Astrocyte of the cerebellum (primary cell): ENCODE measurements at regions not wholly inside any gene's neighbourhood (a gene's known extent, or its start where the extent isn't known, plus 50 kb on each side); places are given as distances from the start of the nearest gene placed in this dataset.

Source experiments
- DNase-seq: peaks from one replicate; pipeline ENCODE4 v3.0.0-alpha.2; 2011; ENCODE audit warnings: low read depth
- H3K4me3 ChIP-seq: 2 replicates; pipeline ENCODE4 v1.5.1; 2011; ENCODE audit warnings: mild to moderate bottlenecking, low read depth, low read length, moderate library complexity
- in situ Hi-C: cut with HindIII; loops from 2 replicates; pipeline ENCODE4 v1.10.0; 2017; ENCODE audit warnings: low sequenced_read_pairs
- TF ChIP-seq, protein P1 (sequence below): IDR thresholded peaks from 2 replicates; pipeline ENCODE4 v1.5.1; 2012; ENCODE audit warnings: low read length, low read depth, moderate library complexity, mild to moderate bottlenecking; ENCODE audit errors: missing control alignments

DNA sequence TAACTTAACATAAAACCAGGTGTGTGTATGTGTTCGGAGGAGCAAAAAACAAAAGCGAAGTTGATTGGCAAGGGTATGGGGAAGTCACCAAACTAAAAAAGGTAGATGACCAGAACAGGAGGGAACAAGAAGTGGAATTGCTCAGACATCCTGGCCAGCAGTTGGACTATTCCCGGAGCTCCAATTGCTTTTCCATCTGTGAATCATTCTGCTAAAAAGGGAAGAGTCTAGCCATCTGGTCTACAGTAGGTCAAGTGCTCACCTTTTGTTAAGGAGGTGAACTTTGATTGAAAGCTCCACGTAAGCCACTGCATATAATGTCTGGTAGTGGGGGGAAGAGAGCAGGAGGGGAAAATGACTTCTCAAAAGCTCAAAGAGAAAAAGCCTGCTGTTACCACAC is 50.0 kb upstream of the BET1 start:
- TF ChIP-seq, protein P1, sequence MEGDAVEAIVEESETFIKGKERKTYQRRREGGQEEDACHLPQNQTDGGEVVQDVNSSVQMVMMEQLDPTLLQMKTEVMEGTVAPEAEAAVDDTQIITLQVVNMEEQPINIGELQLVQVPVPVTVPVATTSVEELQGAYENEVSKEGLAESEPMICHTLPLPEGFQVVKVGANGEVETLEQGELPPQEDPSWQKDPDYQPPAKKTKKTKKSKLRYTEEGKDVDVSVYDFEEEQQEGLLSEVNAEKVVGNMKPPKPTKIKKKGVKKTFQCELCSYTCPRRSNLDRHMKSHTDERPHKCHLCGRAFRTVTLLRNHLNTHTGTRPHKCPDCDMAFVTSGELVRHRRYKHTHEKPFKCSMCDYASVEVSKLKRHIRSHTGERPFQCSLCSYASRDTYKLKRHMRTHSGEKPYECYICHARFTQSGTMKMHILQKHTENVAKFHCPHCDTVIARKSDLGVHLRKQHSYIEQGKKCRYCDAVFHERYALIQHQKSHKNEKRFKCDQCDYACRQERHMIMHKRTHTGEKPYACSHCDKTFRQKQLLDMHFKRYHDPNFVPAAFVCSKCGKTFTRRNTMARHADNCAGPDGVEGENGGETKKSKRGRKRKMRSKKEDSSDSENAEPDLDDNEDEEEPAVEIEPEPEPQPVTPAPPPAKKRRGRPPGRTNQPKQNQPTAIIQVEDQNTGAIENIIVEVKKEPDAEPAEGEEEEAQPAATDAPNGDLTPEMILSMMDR: no peak
- no peak for DNase-seq
- in situ Hi-C loops: no loop called here

DNA sequence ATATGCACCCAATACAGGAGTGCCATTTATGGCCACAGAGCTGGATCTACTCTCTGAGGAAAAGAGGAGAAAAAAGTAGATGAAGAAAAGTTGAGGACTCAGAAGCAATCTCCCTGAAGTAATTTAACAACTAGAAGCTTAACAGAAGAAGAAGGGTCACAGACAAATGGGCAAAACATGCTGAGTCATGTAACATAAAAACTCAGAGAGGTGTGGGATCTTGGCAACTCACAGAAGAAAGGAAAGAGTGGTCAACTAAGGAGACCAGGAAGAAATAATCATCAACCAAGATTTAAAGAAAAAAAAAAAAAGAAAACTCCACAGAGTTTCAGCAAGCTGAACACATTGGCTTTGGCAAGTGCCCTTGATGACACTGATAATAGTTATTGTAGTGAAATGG is 51.8 kb upstream of the BET1 start:
- in situ Hi-C loops: no loop called here
- H3K4me3 ChIP-seq: no peak overlapping the region
- no peak for DNase-seq
- TF ChIP-seq, protein P1: no peak

More for the DNA sequence above, 50.0 kb upstream of the BET1 start:
- H3K4me3 ChIP-seq: no peak overlapping the region

DNA sequence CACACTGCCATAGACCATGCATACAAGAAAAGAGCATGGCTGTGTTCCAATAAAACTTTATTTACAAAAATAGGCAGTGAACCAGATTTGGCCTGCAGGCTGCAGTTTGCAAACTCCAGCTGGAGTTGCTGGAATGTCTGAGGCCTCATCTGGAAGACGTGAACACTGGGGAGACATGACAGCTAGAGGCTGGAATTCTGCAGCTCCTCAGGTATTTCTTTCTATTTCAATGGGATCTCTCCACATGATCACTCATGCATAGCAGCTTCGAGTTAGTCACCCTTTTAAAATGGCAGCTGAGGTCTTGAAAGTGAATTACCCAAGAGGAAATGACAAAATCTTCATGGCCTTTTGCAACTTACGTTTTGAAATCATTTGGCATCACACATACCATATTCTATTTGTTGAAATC is 52.6 kb upstream of the BET1 start:
- H3K4me3 ChIP-seq: no peak overlapping the region
- peak; percentile 67 for DNase-seq
- in situ Hi-C loops: no loop called here
- TF ChIP-seq, protein P1: no peak

DNA sequence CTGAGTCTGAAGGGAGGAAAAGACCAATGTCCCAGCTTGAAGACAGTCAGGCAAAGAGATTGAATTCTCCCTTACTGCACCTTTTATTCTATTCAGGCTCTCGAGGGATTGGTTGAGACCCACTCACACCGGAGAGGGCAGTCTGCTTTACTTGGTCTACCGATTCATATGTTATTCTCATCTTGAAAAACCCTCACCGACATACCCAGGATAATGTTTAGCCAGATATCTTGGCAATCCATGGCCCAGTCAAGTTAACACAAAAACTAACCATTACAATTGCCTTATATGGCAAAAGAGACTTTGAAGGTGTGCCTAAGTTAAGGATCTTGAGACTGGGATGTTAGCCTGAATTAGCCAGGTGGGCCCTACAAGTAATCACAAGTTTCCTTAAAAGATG is 53.8 kb upstream of the BET1 start:
- TF ChIP-seq, protein P1: no peak
- no peak for DNase-seq
- H3K4me3 ChIP-seq: no peak overlapping the region
- in situ Hi-C loops: no loop called here

DNA sequence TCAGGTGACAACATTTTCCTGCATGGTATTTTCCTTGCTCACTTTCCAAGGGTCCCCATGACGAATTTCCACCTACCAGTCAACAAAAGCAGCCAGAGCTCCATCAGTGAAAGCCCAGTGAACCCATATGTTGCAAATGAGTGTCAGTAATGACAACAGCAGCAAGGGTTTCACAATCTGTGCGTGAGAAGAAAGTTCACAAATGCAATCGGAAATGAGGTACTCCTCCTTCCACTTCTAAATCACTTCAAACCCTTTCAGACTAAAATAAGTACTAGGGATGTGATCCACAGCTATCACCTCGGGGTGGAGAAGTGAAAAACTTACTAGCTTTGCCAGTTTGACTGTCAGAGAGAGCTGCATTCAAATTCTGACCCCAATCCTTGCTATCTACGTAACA is 55.6 kb upstream of the BET1 start:
- H3K4me3 ChIP-seq: no peak overlapping the region
- in situ Hi-C loops: no loop called here
- DNase-seq: no peak
- TF ChIP-seq, protein P1: no peak

DNA sequence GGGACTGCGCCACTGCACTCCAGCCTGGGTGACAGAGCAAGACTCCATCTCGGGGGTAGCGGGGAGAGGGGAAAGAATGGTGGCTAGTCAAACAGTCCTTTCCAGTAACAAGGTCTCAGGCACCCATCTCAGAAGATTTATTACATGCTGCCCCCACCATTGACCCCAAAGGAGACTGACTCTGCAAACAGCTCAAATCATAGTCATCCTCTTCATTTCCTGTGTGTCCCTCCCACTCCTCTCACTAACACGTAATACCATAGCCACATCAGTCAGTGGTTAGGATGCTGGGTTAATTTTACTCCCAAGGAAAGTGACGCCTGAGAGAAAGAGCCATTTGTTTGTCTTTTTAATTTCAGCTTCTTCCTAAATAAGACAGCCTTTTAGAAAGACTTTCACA is 56.6 kb upstream of the BET1 start:
- H3K4me3 ChIP-seq: no peak overlapping the region
- no peak for DNase-seq
- in situ Hi-C loops: no loop called here
- TF ChIP-seq, protein P1: no peak

DNA sequence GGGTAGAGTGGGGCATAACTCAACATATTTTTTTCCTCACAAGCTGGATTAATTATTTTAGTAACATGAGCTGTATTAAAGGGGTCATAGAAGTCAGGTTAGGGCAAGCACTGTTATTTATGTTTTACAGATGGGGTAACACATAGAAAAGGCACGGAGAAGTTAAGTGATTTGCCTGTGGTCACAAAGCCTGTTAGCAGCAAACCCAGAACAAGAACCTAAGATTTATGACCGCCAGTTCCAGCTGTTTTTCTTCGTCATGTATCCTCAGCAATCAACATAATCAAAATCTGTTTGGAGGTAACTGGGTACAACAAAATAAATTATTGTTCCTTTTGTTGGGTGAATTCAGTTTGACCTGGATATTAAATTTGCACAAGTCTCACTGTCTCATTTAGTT is 57.2 kb upstream of the BET1 start:
- TF ChIP-seq, protein P1: no peak
- in situ Hi-C loops: no loop called here
- no peak overlapping the region for H3K4me3 ChIP-seq
- no peak for DNase-seq
